ENCODE measurements at regions not wholly inside any gene's neighbourhood (a gene's known extent, or its start where the extent isn't known, plus 50 kb on each side); places are given as distances from the start of the nearest gene placed in this dataset.

GRCh38 chrX:39616098-39616729 lies 481.5 kb downstream of the BCOR start:
- DNase-seq = no peak

GRCh38 chrX:39616731-39617130 lies 481.0 kb downstream of the BCOR start:
- no peak for DNase-seq

GRCh38 chrX:39618178-39618577 lies 479.6 kb downstream of the BCOR start:
- no peak for DNase-seq

GRCh38 chrX:39619182-39620009 lies 478.4 kb downstream of the BCOR start:
- DNase-seq = no peak

- no peak for DNase-seq
Measured at GRCh38 chrX:39624166-39624565, 473.6 kb downstream of the BCOR start.

GRCh38 chrX:39625810-39626209 lies 471.9 kb downstream of the BCOR start:
- no peak for DNase-seq

GRCh38 chrX:39626749-39627148 lies 471.0 kb downstream of the BCOR start:
- DNase-seq = no peak

- no peak for DNase-seq
Measured at GRCh38 chrX:39627257-39627656, 470.5 kb downstream of the BCOR start.

GRCh38 chrX:39629001-39629400 lies 468.8 kb downstream of the BCOR start:
- DNase-seq = no peak

- no peak for DNase-seq
Measured at GRCh38 chrX:39630344-39630743, 467.4 kb downstream of the BCOR start.

GRCh38 chrX:39631276-39632229 lies 466.2 kb downstream of the BCOR start:
- DNase-seq = no peak

GRCh38 chrX:39633293-39633692 lies 464.5 kb downstream of the BCOR start:
- DNase-seq = no peak

GRCh38 chrX:39636481-39636880 lies 461.3 kb downstream of the BCOR start:
- no peak for DNase-seq

GRCh38 chrX:39638526-39638925 lies 459.2 kb downstream of the BCOR start:
- DNase-seq = no peak

- DNase-seq = no peak
Measured at GRCh38 chrX:39639871-39640270, 457.9 kb downstream of the BCOR start.

GRCh38 chrX:39640866-39641265 lies 456.9 kb downstream of the BCOR start:
- no peak for DNase-seq

GRCh38 chrX:39642071-39642470 lies 455.7 kb downstream of the BCOR start:
- no peak for DNase-seq

GRCh38 chrX:39643550-39643949 lies 454.2 kb downstream of the BCOR start:
- no peak for DNase-seq

GRCh38 chrX:39645178-39645895 lies 452.4 kb downstream of the BCOR start:
- no peak for DNase-seq

- DNase-seq = no peak
Measured at GRCh38 chrX:39648548-39649254, 449.1 kb downstream of the BCOR start.

GRCh38 chrX:39650768-39651347 lies 446.9 kb downstream of the BCOR start:
- DNase-seq = no peak

GRCh38 chrX:39652336-39652735 lies 445.4 kb downstream of the BCOR start:
- no peak for DNase-seq
